GM23338 (cell line): ENCODE measurements at regions not wholly inside any gene's neighbourhood (a gene's known extent, or its start where the extent isn't known, plus 50 kb on each side); places are given as distances from the start of the nearest gene placed in this dataset.

Experiments used
- ATAC-seq: fragments of 200-7000 bp; cut with Tn5 transposase; 3 replicates; pipeline ENCODE4 v1.9.1; 2020
- DNase-seq: peaks from one replicate; pipeline ENCODE4 v3.0.0-alpha.2; 2015; ENCODE audit warnings: low spot score
- H2AFZ ChIP-seq: fragments of 200-600 bp; sonication (generic); 2 replicates; pipeline ENCODE4 v1.8.0; 2016; ENCODE audit warnings: antibody characterized with exemption, mild to moderate bottlenecking, moderate library complexity
- H3F3A ChIP-seq: fragments of 200-600 bp; sonication (generic); replicated peaks from 2 replicates; pipeline ENCODE4 v1.8.0; 2017; ENCODE audit warnings: antibody characterized with exemption, mixed run types, low read depth
- H3K27ac ChIP-seq: fragments of 200-600 bp; sonication (generic); 2 replicates; pipeline ENCODE4 v1.6.1; 2016; ENCODE audit warnings: low read depth
- H3K27me3 ChIP-seq: fragments of 200-600 bp; sonication (generic); 2 replicates; pipeline ENCODE4 v1.8.0; 2016; ENCODE audit warnings: mild to moderate bottlenecking, mixed run types, moderate library complexity; ENCODE audit not compliant: insufficient read depth
- H3K36me3 ChIP-seq: fragments of 200-600 bp; sonication (generic); 2 replicates; pipeline ENCODE4 v1.8.0; 2016; ENCODE audit warnings: mild to moderate bottlenecking; ENCODE audit not compliant: insufficient read depth
- H3K4me1 ChIP-seq: fragments of 200-600 bp; sonication (generic); 2 replicates; pipeline ENCODE4 v1.8.0; 2016; ENCODE audit warnings: mild to moderate bottlenecking, moderate library complexity; ENCODE audit not compliant: insufficient read depth
- H3K4me2 ChIP-seq: fragments of 200-600 bp; sonication (generic); 2 replicates; pipeline ENCODE4 v1.7.1; 2017; ENCODE audit warnings: mixed run types
- H3K4me3 ChIP-seq: fragments of 200-600 bp; sonication (generic); 2 replicates; pipeline ENCODE4 v1.6.1; 2016; ENCODE audit warnings: mixed run types
- H3K79me2 ChIP-seq: fragments of 200-600 bp; sonication (generic); replicated peaks from 2 replicates; pipeline ENCODE4 v1.8.0; 2017; ENCODE audit warnings: mild to moderate bottlenecking; ENCODE audit not compliant: insufficient read depth
- H3K9me2 ChIP-seq: fragments of 200-600 bp; sonication (generic); 2 replicates; pipeline ENCODE4 v1.8.0; 2017; ENCODE audit not compliant: insufficient read depth
- H4K20me1 ChIP-seq: fragments of 200-600 bp; sonication (generic); replicated peaks from 2 replicates; pipeline ENCODE4 v1.8.0; 2017; ENCODE audit warnings: mild to moderate bottlenecking; ENCODE audit not compliant: insufficient read depth
- H3K27ac Mint-ChIP-seq: 2 replicates; pipeline ENCODE4 v1.8.0; 2020; ENCODE audit warnings: inconsistent platforms, mild to moderate bottlenecking, moderate library complexity, mixed read lengths
- H3K27me3 Mint-ChIP-seq: 3 replicates; pipeline ENCODE4 v1.8.0; 2022; ENCODE audit warnings: low read depth, mild to moderate bottlenecking, moderate library complexity, mixed read lengths, inconsistent platforms; ENCODE audit not compliant: insufficient read depth, poor library complexity
- H3K36me3 Mint-ChIP-seq: 3 replicates; pipeline ENCODE4 v1.8.0; 2021; ENCODE audit warnings: low read depth, mild to moderate bottlenecking, inconsistent platforms, moderate library complexity, mixed read lengths
- H3K4me1 Mint-ChIP-seq: 3 replicates; pipeline ENCODE4 v1.8.0; 2020; ENCODE audit warnings: mild to moderate bottlenecking, inconsistent platforms, mixed read lengths
- H3K4me3 Mint-ChIP-seq: 3 replicates; pipeline ENCODE4 v1.8.0; 2021; ENCODE audit warnings: moderate library complexity, mild to moderate bottlenecking, inconsistent platforms, mixed read lengths
- H3K9me3 Mint-ChIP-seq: 3 replicates; pipeline ENCODE4 v1.8.0; 2020; ENCODE audit warnings: moderate library complexity, mild to moderate bottlenecking, inconsistent platforms, mixed read lengths
- EZH2 ChIP-seq: fragments of 200-600 bp; sonication (generic); IDR thresholded peaks from one replicate; pipeline ENCODE4 v1.8.0; 2017; ENCODE audit warnings: antibody characterized with exemption, mild to moderate bottlenecking, low read depth; ENCODE audit not compliant: unreplicated experiment
- EZH2phosphoT487 ChIP-seq: fragments of 200-600 bp; sonication (generic); IDR thresholded peaks from one replicate; pipeline ENCODE4 v1.8.1; 2018; ENCODE audit warnings: antibody characterized with exemption; ENCODE audit not compliant: unreplicated experiment
- NANOG ChIP-seq: IDR thresholded peaks from 2 replicates; pipeline ENCODE4 v1.6.1; 2016; ENCODE audit warnings: antibody characterized with exemption, borderline replicate concordance
- POLR2AphosphoS5 ChIP-seq: IDR thresholded peaks from 2 replicates; pipeline ENCODE4 v1.6.1; 2016; ENCODE audit warnings: antibody characterized with exemption, low read depth
- STAT1 ChIP-seq: IDR thresholded peaks from one replicate; pipeline ENCODE4 v1.6.1; 2016; ENCODE audit warnings: antibody characterized with exemption; ENCODE audit not compliant: unreplicated experiment
- ZNF114 ChIP-seq: fragments of 250-450 bp; sonication (Bioruptor Pico); IDR thresholded peaks from 2 replicates; pipeline ENCODE4 v1.5.0; 2020; ENCODE audit warnings: mild to moderate bottlenecking, moderate library complexity
- ZNF331 ChIP-seq: fragments of 250-450 bp; sonication (Bioruptor Pico); IDR thresholded peaks from 2 replicates; pipeline ENCODE4 v1.5.0; 2020; ENCODE audit warnings: low read depth, mild to moderate bottlenecking, moderate library complexity
- TF ChIP-seq, protein P1 (sequence below): IDR thresholded peaks from one replicate; pipeline ENCODE4 v1.6.1; 2018; ENCODE audit warnings: antibody characterized with exemption; ENCODE audit not compliant: unreplicated experiment
- TF ChIP-seq, protein P2 (sequence below): fragments of 250-450 bp; sonication (Bioruptor Pico); IDR thresholded peaks from 2 replicates; pipeline ENCODE4 v1.5.0; 2020; ENCODE audit warnings: mild to moderate bottlenecking, moderate library complexity

DNA sequence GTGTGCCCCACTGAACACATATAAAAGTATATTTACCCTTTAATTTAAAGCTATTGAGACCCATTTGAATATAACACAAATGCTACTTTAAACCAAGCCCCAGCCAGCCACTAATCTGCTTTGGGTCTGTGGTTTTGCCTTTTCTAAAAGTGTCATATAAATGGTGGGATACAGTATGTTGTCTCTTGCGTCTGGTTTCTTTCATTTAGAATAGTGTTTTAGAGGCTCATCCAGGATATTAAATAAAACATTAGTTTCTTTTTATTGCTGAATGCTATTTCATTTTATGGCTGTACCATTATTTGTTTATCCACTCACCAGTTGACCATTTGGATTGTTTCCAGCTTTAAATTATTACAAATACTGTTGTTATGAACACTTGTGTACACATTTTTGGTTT is 290.5 kb upstream of the SORL1-AS1 start (continued):
- TF ChIP-seq, protein P1, sequence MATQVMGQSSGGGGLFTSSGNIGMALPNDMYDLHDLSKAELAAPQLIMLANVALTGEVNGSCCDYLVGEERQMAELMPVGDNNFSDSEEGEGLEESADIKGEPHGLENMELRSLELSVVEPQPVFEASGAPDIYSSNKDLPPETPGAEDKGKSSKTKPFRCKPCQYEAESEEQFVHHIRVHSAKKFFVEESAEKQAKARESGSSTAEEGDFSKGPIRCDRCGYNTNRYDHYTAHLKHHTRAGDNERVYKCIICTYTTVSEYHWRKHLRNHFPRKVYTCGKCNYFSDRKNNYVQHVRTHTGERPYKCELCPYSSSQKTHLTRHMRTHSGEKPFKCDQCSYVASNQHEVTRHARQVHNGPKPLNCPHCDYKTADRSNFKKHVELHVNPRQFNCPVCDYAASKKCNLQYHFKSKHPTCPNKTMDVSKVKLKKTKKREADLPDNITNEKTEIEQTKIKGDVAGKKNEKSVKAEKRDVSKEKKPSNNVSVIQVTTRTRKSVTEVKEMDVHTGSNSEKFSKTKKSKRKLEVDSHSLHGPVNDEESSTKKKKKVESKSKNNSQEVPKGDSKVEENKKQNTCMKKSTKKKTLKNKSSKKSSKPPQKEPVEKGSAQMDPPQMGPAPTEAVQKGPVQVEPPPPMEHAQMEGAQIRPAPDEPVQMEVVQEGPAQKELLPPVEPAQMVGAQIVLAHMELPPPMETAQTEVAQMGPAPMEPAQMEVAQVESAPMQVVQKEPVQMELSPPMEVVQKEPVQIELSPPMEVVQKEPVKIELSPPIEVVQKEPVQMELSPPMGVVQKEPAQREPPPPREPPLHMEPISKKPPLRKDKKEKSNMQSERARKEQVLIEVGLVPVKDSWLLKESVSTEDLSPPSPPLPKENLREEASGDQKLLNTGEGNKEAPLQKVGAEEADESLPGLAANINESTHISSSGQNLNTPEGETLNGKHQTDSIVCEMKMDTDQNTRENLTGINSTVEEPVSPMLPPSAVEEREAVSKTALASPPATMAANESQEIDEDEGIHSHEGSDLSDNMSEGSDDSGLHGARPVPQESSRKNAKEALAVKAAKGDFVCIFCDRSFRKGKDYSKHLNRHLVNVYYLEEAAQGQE: no peak

DNA sequence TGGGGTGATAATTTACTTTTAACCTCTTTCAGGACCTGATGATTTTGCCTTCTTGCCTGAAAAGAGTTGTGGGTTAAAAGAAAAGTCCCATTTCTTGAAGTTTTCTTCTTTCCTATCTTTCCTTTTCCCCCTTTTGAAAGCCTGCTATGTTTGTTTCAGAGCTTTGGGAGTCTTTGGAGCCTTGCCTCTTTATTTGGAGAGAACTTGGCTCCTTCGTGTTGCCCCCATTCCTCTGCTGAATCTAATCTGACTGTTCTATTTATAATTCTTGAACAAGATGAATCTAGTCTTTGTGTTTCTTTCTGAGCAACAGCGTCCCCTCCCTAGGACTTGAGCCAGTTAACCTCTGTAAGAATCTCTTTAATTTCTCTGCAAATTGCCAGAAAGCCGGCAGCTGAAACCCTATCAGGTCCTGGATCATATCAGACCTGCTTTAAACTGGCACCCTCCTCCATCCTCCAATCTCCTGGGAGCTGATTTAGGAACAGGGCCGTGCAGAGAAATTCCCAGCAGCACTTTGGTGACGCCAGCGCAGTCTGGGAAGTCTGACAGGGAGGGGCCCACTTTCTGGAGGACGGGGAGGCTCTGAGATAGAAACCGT is 289.1 kb upstream of the SORL1-AS1 start:
- Histone ChIP-seq H4K20me1 (no peaks in the 10 kb centered on the region), H3K27ac (no peak overlapping the region), H3K4me1 (no peaks in the 10 kb centered on the region), H3K4me2 (no peak overlapping the region), H3K79me2 (no peaks in the 10 kb centered on the region), H3K4me3 (no peak overlapping the region), H3F3A (no peaks in the 10 kb centered on the region), H3K27me3 (no peaks in the 10 kb centered on the region), H3K9me2 (peaks cover 7% of the 10 kb centered on the region; the same call in 1 of the 2 replicates), H2AFZ (peak overlapping the region; percentile 29), H3K36me3 (peaks cover 7% of the 10 kb centered on the region)
- H3K9me3 Mint-ChIP-seq: peaks cover 16% of the 10 kb centered on the region; the same call in 2 of the 3 replicates
- peaks cover 2% of the 10 kb centered on the region for H3K27me3 Mint-ChIP-seq
- DNase-seq (no peak), ATAC-seq (no peak)
- H3K36me3 Mint-ChIP-seq: peaks cover 5% of the 10 kb centered on the region; the same call in 1 of the 3 replicates
- TF ChIP-seq ZNF331 (CRISPR knock-in tag) (no peak), POLR2AphosphoS5 (no peak), EZH2phosphoT487 (no peak), NANOG (no peak), EZH2 (no peak), STAT1 (no peak), ZNF114 (CRISPR knock-in tag) (no peak)
- TF ChIP-seq, protein P1: no peak
- TF ChIP-seq, protein P2, sequence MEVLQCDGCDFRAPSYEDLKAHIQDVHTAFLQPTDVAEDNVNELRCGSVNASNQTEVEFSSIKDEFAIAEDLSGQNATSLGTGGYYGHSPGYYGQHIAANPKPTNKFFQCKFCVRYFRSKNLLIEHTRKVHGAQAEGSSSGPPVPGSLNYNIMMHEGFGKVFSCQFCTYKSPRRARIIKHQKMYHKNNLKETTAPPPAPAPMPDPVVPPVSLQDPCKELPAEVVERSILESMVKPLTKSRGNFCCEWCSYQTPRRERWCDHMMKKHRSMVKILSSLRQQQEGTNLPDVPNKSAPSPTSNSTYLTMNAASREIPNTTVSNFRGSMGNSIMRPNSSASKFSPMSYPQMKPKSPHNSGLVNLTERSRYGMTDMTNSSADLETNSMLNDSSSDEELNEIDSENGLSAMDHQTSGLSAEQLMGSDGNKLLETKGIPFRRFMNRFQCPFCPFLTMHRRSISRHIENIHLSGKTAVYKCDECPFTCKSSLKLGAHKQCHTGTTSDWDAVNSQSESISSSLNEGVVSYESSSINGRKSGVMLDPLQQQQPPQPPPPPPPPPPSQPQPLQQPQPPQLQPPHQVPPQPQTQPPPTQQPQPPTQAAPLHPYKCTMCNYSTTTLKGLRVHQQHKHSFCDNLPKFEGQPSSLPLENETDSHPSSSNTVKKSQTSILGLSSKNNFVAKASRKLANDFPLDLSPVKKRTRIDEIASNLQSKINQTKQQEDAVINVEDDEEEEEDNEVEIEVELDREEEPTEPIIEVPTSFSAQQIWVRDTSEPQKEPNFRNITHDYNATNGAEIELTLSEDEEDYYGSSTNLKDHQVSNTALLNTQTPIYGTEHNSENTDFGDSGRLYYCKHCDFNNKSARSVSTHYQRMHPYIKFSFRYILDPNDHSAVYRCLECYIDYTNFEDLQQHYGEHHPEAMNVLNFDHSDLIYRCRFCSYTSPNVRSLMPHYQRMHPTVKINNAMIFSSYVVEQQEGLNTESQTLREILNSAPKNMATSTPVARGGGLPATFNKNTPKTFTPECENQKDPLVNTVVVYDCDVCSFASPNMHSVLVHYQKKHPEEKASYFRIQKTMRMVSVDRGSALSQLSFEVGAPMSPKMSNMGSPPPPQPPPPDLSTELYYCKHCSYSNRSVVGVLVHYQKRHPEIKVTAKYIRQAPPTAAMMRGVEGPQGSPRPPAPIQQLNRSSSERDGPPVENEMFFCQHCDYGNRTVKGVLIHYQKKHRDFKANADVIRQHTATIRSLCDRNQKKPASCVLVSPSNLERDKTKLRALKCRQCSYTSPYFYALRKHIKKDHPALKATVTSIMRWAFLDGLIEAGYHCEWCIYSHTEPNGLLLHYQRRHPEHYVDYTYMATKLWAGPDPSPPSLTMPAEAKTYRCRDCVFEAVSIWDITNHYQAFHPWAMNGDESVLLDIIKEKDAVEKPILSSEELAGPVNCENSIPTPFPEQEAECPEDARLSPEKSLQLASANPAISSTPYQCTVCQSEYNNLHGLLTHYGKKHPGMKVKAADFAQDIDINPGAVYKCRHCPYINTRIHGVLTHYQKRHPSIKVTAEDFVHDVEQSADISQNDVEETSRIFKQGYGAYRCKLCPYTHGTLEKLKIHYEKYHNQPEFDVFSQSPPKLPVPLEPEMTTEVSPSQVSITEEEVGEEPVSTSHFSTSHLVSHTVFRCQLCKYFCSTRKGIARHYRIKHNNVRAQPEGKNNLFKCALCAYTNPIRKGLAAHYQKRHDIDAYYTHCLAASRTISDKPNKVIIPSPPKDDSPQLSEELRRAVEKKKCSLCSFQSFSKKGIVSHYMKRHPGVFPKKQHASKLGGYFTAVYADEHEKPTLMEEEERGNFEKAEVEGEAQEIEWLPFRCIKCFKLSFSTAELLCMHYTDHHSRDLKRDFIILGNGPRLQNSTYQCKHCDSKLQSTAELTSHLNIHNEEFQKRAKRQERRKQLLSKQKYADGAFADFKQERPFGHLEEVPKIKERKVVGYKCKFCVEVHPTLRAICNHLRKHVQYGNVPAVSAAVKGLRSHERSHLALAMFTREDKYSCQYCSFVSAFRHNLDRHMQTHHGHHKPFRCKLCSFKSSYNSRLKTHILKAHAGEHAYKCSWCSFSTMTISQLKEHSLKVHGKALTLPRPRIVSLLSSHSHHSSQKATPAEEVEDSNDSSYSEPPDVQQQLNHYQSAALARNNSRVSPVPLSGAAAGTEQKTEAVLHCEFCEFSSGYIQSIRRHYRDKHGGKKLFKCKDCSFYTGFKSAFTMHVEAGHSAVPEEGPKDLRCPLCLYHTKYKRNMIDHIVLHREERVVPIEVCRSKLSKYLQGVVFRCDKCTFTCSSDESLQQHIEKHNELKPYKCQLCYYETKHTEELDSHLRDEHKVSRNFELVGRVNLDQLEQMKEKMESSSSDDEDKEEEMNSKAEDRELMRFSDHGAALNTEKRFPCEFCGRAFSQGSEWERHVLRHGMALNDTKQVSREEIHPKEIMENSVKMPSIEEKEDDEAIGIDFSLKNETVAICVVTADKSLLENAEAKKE: no peak
- no peaks in the 10 kb centered on the region for H3K4me1 Mint-ChIP-seq
- H3K4me3 Mint-ChIP-seq: no peak overlapping the region
- H3K27ac Mint-ChIP-seq: no peak overlapping the region
